ENCODE measurements at regions not wholly inside any gene's neighbourhood (a gene's known extent, or its start where the extent isn't known, plus 50 kb on each side); places are given as distances from the start of the nearest gene placed in this dataset.

DNA sequence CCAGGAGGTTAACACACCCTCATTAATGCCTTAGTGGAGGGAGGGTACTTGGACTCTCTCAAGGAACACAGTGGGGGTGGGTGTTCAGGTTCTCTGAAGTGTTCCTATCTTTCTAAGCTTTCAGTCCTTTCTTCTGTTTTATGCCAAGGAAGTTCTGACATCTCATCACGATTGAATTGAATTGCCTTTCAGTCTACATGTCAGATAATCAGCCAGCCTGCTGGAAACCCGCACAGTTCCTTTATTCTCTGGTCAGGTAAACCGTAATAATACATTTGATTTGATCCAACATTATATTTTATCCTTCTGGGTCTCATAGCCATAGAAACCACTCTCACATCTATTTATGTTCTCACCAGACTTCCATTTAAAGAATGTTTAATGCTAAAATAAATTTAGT lies 339.0 kb downstream of the RWDD3 start:
- TF ChIP-seq TAF1 (IDR thresholded peaks at IDR 0.05; ENCODE audit: borderline replicate concordance, low read depth, low read length) = no peak
- no peak for TF ChIP-seq CHD2 (IDR thresholded peaks at IDR 0.05; ENCODE audit: low read length, partially characterized antibody)
- TF ChIP-seq, protein P1, sequence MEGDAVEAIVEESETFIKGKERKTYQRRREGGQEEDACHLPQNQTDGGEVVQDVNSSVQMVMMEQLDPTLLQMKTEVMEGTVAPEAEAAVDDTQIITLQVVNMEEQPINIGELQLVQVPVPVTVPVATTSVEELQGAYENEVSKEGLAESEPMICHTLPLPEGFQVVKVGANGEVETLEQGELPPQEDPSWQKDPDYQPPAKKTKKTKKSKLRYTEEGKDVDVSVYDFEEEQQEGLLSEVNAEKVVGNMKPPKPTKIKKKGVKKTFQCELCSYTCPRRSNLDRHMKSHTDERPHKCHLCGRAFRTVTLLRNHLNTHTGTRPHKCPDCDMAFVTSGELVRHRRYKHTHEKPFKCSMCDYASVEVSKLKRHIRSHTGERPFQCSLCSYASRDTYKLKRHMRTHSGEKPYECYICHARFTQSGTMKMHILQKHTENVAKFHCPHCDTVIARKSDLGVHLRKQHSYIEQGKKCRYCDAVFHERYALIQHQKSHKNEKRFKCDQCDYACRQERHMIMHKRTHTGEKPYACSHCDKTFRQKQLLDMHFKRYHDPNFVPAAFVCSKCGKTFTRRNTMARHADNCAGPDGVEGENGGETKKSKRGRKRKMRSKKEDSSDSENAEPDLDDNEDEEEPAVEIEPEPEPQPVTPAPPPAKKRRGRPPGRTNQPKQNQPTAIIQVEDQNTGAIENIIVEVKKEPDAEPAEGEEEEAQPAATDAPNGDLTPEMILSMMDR (IDR thresholded peaks at IDR 0.05) = no peak
- TF ChIP-seq, protein P2, sequence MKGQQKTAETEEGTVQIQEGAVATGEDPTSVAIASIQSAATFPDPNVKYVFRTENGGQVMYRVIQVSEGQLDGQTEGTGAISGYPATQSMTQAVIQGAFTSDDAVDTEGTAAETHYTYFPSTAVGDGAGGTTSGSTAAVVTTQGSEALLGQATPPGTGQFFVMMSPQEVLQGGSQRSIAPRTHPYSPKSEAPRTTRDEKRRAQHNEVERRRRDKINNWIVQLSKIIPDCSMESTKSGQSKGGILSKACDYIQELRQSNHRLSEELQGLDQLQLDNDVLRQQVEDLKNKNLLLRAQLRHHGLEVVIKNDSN (IDR thresholded peaks at IDR 0.05; ENCODE audit: borderline replicate concordance, low read depth) = no peak
- TF ChIP-seq YY1 (IDR thresholded peaks at IDR 0.05; ENCODE audit: low read depth) = no peak
- no peak for TF ChIP-seq EP300 (IDR thresholded peaks at IDR 0.05; ENCODE audit: borderline replicate concordance in 1 of 2, low read depth in 1 of 2, low read length in 1 of 2)
- no peak for TF ChIP-seq POLR2AphosphoS5 (IDR thresholded peaks at IDR 0.05; ENCODE audit: low read depth, low read length)
- TF ChIP-seq, protein P3, sequence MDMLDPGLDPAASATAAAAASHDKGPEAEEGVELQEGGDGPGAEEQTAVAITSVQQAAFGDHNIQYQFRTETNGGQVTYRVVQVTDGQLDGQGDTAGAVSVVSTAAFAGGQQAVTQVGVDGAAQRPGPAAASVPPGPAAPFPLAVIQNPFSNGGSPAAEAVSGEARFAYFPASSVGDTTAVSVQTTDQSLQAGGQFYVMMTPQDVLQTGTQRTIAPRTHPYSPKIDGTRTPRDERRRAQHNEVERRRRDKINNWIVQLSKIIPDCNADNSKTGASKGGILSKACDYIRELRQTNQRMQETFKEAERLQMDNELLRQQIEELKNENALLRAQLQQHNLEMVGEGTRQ (IDR thresholded peaks at IDR 0.05; ENCODE audit: borderline replicate concordance, low read depth, low read length) = no peak
- TF ChIP-seq TCF12 (IDR thresholded peaks at IDR 0.05) = no peak
- TF ChIP-seq FOXJ3 (CRISPR knock-in tag; IDR thresholded peaks at IDR 0.05) = no peak
- TF ChIP-seq FOXM1 (IDR thresholded peaks at IDR 0.05; ENCODE audit: low read depth) = no peak

Measured in SK-N-SH (cell line).